NCI-H69 (cell line): ENCODE measurements at regions not wholly inside any gene's neighbourhood (a gene's known extent, or its start where the extent isn't known, plus 50 kb on each side); places are given as distances from the start of the nearest gene placed in this dataset.

Experiments
- DNase-seq: peaks from one replicate; lab custom pipeline; 2025; lab: John Stamatoyannopoulos, UW

GRCh38 chr2:163836167-163836566 is 100.4 kb upstream of the FIGN start:
- DNase-seq, result no peak

GRCh38 chr2:163834841-163835240 is 99.0 kb upstream of the FIGN start:
- no peak for DNase-seq

GRCh38 chr2:163834221-163834620 is 98.4 kb upstream of the FIGN start:
- DNase-seq, result no peak

GRCh38 chr2:163828771-163829170 is 93.0 kb upstream of the FIGN start:
- no peak for DNase-seq

GRCh38 chr2:163822033-163822432 is 86.2 kb upstream of the FIGN start:
- DNase-seq, result no peak

GRCh38 chr2:163812926-163813520 is 77.2 kb upstream of the FIGN start:
- DNase-seq, result no peak

- DNase-seq, result peak; percentile 24
Measured at GRCh38 chr2:163808406-163808805, 72.6 kb upstream of the FIGN start.

- DNase-seq, result peak; percentile 7
Measured at GRCh38 chr2:163802284-163802683, 66.5 kb upstream of the FIGN start.

GRCh38 chr2:163801486-163801885 is 65.7 kb upstream of the FIGN start:
- DNase-seq, result peak; percentile 70

- DNase-seq, result peak; percentile 90
Measured at GRCh38 chr2:163800951-163801381, 65.2 kb upstream of the FIGN start.

- DNase-seq, result peak; percentile 20
Measured at GRCh38 chr2:163799807-163800206, 64.0 kb upstream of the FIGN start.

- DNase-seq, result no peak
Measured at GRCh38 chr2:163794635-163795034, 58.8 kb upstream of the FIGN start.
